GM12878 (cell line): ENCODE measurements at regions not wholly inside any gene's neighbourhood (a gene's known extent, or its start where the extent isn't known, plus 50 kb on each side); places are given as distances from the start of the nearest gene placed in this dataset.

Experiments
- ATAC-seq: fragments of 200-7000 bp; cut with Tn5 transposase; 3 replicates; pipeline ENCODE4 v1.9.1; 2020; ENCODE audit warnings: mild to moderate bottlenecking, moderate library complexity
- BruUV-seq: library from RNA; stranded (reverse); fragments of 400-500 nt; replicated peaks from 2 replicates; lab custom pipeline; 2021; lab: Mats Ljungman, UMichigan
- CTCF ChIA-PET: fragments of 300-600 bp; sonication (Branson Sonifier 250); formaldehyde crosslinking; extraction: SDS; loops from one replicate; lab custom pipeline; 2021; ENCODE audit warnings: inconsistent platforms; lab: Yijun Ruan, JAX
- POLR2A ChIA-PET: fragments of 350-600 bp; formaldehyde crosslinking; extraction: SDS; loops from one replicate; lab custom pipeline; 2021; ENCODE audit warnings: inconsistent platforms; lab: Charles Lee
- RAD21 ChIA-PET: fragments of 300-600 bp; sonication (Branson Sonifier 250); formaldehyde crosslinking; loops from one replicate; lab custom pipeline; 2023; ENCODE audit warnings: antibody characterized with exemption; ENCODE audit not compliant: unreplicated experiment; lab: Charles Lee
- SMC1A ChIA-PET: fragments of 300-600 bp; sonication (Branson Sonifier 250); formaldehyde crosslinking; loops from one replicate; lab custom pipeline; 2023; ENCODE audit not compliant: unreplicated experiment, uncharacterized antibody; lab: Charles Lee
- DNase-seq: peaks from one replicate; pipeline ENCODE4 v3.0.0-alpha.2; 2011; ENCODE audit warnings: low read depth, low spot score
- FAIRE-seq: peaks from 3 replicates; lab custom pipeline; 2011; peaks lifted over from hg19 to GRCh38; lab: Jason Lieb, UNC
- H2AFZ ChIP-seq: 2 replicates; pipeline ENCODE4 v1.6.0; 2011; ENCODE audit warnings: low read depth, low read length, control low read depth; ENCODE audit not compliant: control insufficient read depth
- H3K27ac ChIP-seq: 2 replicates; pipeline ENCODE4 v1.5.1; 2011; ENCODE audit warnings: control low read depth; ENCODE audit not compliant: control insufficient read depth, insufficient read depth
- H3K27me3 ChIP-seq, 2 experiments: replicated peaks in 1 of 2; 2 replicates each; pipeline versions ENCODE4 v1.6.0 to v1.6.1; 2011; ENCODE audit warnings: low read length in 1 of 2; ENCODE audit not compliant: control insufficient read depth in 2 of 2, insufficient read depth in 2 of 2
- H3K36me3 ChIP-seq, 2 experiments: 2 replicates each; pipeline ENCODE4 v1.5.1; 2011; ENCODE audit warnings: low read length in 1 of 2; ENCODE audit not compliant: control insufficient read depth in 2 of 2, insufficient read depth in 2 of 2
- H3K4me1 ChIP-seq: 2 replicates; pipeline ENCODE4 v1.6.1; 2011; ENCODE audit warnings: mild to moderate bottlenecking, low read length, moderate library complexity, mixed read lengths; ENCODE audit not compliant: control insufficient read depth, insufficient read depth
- H3K4me2 ChIP-seq: 2 replicates; pipeline ENCODE4 v1.6.0; 2011; ENCODE audit warnings: control low read depth; ENCODE audit not compliant: control insufficient read depth, insufficient read depth
- H3K4me3 ChIP-seq: fragments of 200-600 bp; sonication (generic); 2 replicates; pipeline ENCODE4 v1.5.1; 2016
- H3K79me2 ChIP-seq: 2 replicates; pipeline ENCODE4 v1.6.0; 2011; ENCODE audit warnings: low read length; ENCODE audit not compliant: control insufficient read depth, insufficient read depth
- H3K9ac ChIP-seq: 2 replicates; pipeline ENCODE4 v1.8.0; 2011; ENCODE audit warnings: low read length, control low read depth, mixed read lengths; ENCODE audit not compliant: control insufficient read depth, insufficient read depth
- H3K9me3 ChIP-seq: replicated peaks from 3 replicates; pipeline ENCODE4 v1.5.1; 2011; ENCODE audit warnings: mild to moderate bottlenecking, low read length; ENCODE audit not compliant: control insufficient read depth, insufficient read depth
- H4K20me1 ChIP-seq: 2 replicates; pipeline ENCODE4 v1.6.0; 2011; ENCODE audit not compliant: control insufficient read depth, insufficient read depth
- EGR1 ChIP-seq, 2 experiments: IDR thresholded peaks; 1 replicate in 1 of 2; 2 replicates in 1 of 2; pipeline ENCODE4 v1.6.1; 2011 to 2012; ENCODE audit warnings: low read depth in 2 of 2, low read length in 2 of 2, borderline replicate concordance in 1 of 2, mild to moderate bottlenecking in 1 of 2, moderate library complexity in 1 of 2
- HCFC1 ChIP-seq: fragments of 150-350 bp; IDR thresholded peaks from 2 replicates; pipeline ENCODE4 v1.6.1; 2014; ENCODE audit warnings: low read length
- KAT2A ChIP-seq: conservative IDR thresholded peaks from 2 replicates; pipeline ENCODE4 v1.6.1; 2011; ENCODE audit warnings: low read depth, low read length; ENCODE audit not compliant: control insufficient read depth
- NR2F1 ChIP-seq: fragments of 450-650 bp; conservative IDR thresholded peaks from 2 replicates; pipeline ENCODE4 v1.6.1; 2017; ENCODE audit warnings: mild to moderate bottlenecking
- RFX5 ChIP-seq: IDR thresholded peaks from 2 replicates; pipeline ENCODE4 v1.6.1; 2011; ENCODE audit warnings: low read depth, low read length, improper control_type of control experiment
- SMARCA5 ChIP-seq: fragments of 450-650 bp; IDR thresholded peaks from 2 replicates; pipeline ENCODE4 v1.6.1; 2017; ENCODE audit warnings: mild to moderate bottlenecking
- WRNIP1 ChIP-seq: IDR thresholded peaks from 2 replicates; pipeline ENCODE4 v1.6.1; 2011; ENCODE audit warnings: low read depth, low read length, improper control_type of control experiment, borderline replicate concordance
- ZNF207 ChIP-seq: fragments of 450-650 bp; IDR thresholded peaks from 2 replicates; pipeline ENCODE4 v1.6.1; 2014; ENCODE audit warnings: antibody characterized with exemption, mild to moderate bottlenecking, borderline replicate concordance
- ZNF274 ChIP-seq: IDR thresholded peaks from one replicate; pipeline ENCODE4 v1.8.0; 2011; ENCODE audit not compliant: insufficient read length, insufficient read depth
- WGBS: methylation state at CpG from one replicate; pipeline ENCODE4 v1.1.6; 2016; ENCODE audit warnings: low lambda C conversion rate; ENCODE audit not compliant: insufficient replicate concordance, insufficient coverage; ENCODE audit errors: missing lambda C conversion rate; 5-methylcytosine and 5-hydroxymethylcytosine counted together
- in situ Hi-C: fragments of 300-500 bp; cut with MboI; formaldehyde crosslinking; loops from 9 replicates; pipeline ENCODE4 v1.14.3; 2018; ENCODE audit warnings: mixed read lengths
- intact Hi-C: fragments of 100-400 bp; cut with micrococcal nuclease; formaldehyde crosslinking; loops from one replicate; pipeline ENCODE4 v1.14.2; 2022; ENCODE audit not compliant: unreplicated experiment
- TF ChIP-seq, protein P1 (sequence below): fragments of 450-650 bp; IDR thresholded peaks from 2 replicates; pipeline ENCODE4 v1.6.1; 2016; ENCODE audit warnings: mild to moderate bottlenecking
- TF ChIP-seq, protein P2 (sequence below): fragments of 450-650 bp; IDR thresholded peaks from 2 replicates; pipeline ENCODE4 v1.6.1; 2017; ENCODE audit warnings: borderline replicate concordance
- TF ChIP-seq, protein P3 (sequence below): fragments of 450-650 bp; IDR thresholded peaks from 2 replicates; pipeline ENCODE4 v1.6.1; 2014; ENCODE audit warnings: mild to moderate bottlenecking
- TF ChIP-seq, protein P4 (sequence below): fragments of 450-650 bp; formaldehyde crosslinking; IDR thresholded peaks from 2 replicates; pipeline ENCODE4 v1.5.0; 2022; ENCODE audit warnings: mild to moderate bottlenecking, missing genetic modification characterization
- TF ChIP-seq, protein P5 (sequence below): fragments of 150-350 bp; IDR thresholded peaks from 2 replicates; pipeline ENCODE4 v1.6.1; 2016; ENCODE audit warnings: low read depth, low read length

DNA sequence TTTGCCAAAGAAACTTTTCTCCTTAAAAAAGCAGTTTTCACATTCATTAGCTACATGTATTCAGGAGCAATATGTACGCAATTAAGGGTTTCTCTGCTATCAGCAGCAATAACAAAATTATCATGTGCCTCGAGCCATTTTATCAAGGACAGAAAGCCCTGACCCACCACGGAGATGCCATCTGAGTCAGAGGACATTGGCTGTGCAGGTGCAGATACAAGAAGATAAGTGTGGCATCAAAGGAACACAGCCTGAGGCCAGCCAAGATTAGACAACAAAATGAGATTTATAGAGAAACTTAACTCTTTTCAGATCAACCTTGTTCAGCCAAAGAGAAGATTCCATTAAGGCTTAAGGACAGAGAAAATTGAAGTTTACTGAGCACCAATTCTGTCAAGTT lies 115.2 kb upstream of the LGSN start:
- Histone ChIP-seq H2AFZ (no peak overlapping the region), H3K9me3 (no peaks in the 10 kb centered on the region), H3K4me2 (no peak overlapping the region), H4K20me1 (no peaks in the 10 kb centered on the region), H3K36me3 (no peaks in the 10 kb centered on the region), H3K27ac (no peak overlapping the region), H3K4me3 (no peak overlapping the region), H3K79me2 (no peaks in the 10 kb centered on the region), H3K9ac (no peak overlapping the region), H3K27me3 (no peaks in the 10 kb centered on the region; a peak in 1 of 4 replicates), H3K4me1 (no peaks in the 10 kb centered on the region)
- ATAC-seq (no peak), FAIRE-seq (no peak), DNase-seq (no peak)
- in situ Hi-C loops: no loop called here
- RAD21 ChIA-PET: no interaction called here
- intact Hi-C loops: no loop called here
- no TSS peak for BruUV-seq
- 54% methylated on average over 3 of the region's 3 CpGs for WGBS
- CTCF ChIA-PET: no interaction called here
- SMC1A ChIA-PET: interaction anchor here (1.3 kb wide), 1 partner anchor 82 kb away, joined by 3 read pairs; no protein-coding TSS in a partner anchor
- POLR2A ChIA-PET: interaction anchor here (0.6 kb wide), 1 partner anchor 289 kb away, joined by 3 read pairs; no protein-coding TSS in a partner anchor
- no peak for TF ChIP-seq NR2F1
- no peak for TF ChIP-seq RFX5
- TF ChIP-seq WRNIP1: no peak
- TF ChIP-seq ZNF274: no peak
- TF ChIP-seq, protein P1, sequence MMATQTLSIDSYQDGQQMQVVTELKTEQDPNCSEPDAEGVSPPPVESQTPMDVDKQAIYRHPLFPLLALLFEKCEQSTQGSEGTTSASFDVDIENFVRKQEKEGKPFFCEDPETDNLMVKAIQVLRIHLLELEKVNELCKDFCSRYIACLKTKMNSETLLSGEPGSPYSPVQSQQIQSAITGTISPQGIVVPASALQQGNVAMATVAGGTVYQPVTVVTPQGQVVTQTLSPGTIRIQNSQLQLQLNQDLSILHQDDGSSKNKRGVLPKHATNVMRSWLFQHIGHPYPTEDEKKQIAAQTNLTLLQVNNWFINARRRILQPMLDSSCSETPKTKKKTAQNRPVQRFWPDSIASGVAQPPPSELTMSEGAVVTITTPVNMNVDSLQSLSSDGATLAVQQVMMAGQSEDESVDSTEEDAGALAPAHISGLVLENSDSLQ: no peak
- TF ChIP-seq HCFC1: no peak
- TF ChIP-seq, protein P2, sequence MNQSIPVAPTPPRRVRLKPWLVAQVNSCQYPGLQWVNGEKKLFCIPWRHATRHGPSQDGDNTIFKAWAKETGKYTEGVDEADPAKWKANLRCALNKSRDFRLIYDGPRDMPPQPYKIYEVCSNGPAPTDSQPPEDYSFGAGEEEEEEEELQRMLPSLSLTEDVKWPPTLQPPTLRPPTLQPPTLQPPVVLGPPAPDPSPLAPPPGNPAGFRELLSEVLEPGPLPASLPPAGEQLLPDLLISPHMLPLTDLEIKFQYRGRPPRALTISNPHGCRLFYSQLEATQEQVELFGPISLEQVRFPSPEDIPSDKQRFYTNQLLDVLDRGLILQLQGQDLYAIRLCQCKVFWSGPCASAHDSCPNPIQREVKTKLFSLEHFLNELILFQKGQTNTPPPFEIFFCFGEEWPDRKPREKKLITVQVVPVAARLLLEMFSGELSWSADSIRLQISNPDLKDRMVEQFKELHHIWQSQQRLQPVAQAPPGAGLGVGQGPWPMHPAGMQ: no peak
- TF ChIP-seq, protein P3, sequence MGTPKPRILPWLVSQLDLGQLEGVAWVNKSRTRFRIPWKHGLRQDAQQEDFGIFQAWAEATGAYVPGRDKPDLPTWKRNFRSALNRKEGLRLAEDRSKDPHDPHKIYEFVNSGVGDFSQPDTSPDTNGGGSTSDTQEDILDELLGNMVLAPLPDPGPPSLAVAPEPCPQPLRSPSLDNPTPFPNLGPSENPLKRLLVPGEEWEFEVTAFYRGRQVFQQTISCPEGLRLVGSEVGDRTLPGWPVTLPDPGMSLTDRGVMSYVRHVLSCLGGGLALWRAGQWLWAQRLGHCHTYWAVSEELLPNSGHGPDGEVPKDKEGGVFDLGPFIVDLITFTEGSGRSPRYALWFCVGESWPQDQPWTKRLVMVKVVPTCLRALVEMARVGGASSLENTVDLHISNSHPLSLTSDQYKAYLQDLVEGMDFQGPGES: no peak
- no peak for TF ChIP-seq EGR1 (IDR thresholded peaks at IDR 0.05; ENCODE audit: borderline replicate concordance in 1 of 2, low read depth in 2 of 2, low read length in 2 of 2)
- TF ChIP-seq, protein P4, sequence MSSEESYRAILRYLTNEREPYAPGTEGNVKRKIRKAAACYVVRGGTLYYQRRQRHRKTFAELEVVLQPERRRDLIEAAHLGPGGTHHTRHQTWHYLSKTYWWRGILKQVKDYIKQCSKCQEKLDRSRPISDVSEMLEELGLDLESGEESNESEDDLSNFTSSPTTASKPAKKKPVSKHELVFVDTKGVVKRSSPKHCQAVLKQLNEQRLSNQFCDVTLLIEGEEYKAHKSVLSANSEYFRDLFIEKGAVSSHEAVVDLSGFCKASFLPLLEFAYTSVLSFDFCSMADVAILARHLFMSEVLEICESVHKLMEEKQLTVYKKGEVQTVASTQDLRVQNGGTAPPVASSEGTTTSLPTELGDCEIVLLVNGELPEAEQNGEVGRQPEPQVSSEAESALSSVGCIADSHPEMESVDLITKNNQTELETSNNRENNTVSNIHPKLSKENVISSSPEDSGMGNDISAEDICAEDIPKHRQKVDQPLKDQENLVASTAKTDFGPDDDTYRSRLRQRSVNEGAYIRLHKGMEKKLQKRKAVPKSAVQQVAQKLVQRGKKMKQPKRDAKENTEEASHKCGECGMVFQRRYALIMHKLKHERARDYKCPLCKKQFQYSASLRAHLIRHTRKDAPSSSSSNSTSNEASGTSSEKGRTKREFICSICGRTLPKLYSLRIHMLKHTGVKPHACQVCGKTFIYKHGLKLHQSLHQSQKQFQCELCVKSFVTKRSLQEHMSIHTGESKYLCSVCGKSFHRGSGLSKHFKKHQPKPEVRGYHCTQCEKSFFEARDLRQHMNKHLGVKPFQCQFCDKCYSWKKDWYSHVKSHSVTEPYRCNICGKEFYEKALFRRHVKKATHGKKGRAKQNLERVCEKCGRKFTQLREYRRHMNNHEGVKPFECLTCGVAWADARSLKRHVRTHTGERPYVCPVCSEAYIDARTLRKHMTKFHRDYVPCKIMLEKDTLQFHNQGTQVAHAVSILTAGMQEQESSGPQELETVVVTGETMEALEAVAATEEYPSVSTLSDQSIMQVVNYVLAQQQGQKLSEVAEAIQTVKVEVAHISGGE (CRISPR knock-in tag): no peak
- TF ChIP-seq, protein P5, sequence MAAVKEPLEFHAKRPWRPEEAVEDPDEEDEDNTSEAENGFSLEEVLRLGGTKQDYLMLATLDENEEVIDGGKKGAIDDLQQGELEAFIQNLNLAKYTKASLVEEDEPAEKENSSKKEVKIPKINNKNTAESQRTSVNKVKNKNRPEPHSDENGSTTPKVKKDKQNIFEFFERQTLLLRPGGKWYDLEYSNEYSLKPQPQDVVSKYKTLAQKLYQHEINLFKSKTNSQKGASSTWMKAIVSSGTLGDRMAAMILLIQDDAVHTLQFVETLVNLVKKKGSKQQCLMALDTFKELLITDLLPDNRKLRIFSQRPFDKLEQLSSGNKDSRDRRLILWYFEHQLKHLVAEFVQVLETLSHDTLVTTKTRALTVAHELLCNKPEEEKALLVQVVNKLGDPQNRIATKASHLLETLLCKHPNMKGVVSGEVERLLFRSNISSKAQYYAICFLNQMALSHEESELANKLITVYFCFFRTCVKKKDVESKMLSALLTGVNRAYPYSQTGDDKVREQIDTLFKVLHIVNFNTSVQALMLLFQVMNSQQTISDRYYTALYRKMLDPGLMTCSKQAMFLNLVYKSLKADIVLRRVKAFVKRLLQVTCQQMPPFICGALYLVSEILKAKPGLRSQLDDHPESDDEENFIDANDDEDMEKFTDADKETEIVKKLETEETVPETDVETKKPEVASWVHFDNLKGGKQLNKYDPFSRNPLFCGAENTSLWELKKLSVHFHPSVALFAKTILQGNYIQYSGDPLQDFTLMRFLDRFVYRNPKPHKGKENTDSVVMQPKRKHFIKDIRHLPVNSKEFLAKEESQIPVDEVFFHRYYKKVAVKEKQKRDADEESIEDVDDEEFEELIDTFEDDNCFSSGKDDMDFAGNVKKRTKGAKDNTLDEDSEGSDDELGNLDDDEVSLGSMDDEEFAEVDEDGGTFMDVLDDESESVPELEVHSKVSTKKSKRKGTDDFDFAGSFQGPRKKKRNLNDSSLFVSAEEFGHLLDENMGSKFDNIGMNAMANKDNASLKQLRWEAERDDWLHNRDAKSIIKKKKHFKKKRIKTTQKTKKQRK: no peak
- TF ChIP-seq SMARCA5: no peak
- TF ChIP-seq ZNF207: no peak
- no peak for TF ChIP-seq KAT2A
